HG03571 (cell line): ENCODE measurements at regions not wholly inside any gene's neighbourhood (a gene's known extent, or its start where the extent isn't known, plus 50 kb on each side); places are given as distances from the start of the nearest gene placed in this dataset.

Experiments
- ATAC-seq: cut with Tn5 transposase; IDR thresholded peaks from one replicate; pipeline ENCODE4 v1.9.1; 2021; ENCODE audit not compliant: unreplicated experiment

DNA sequence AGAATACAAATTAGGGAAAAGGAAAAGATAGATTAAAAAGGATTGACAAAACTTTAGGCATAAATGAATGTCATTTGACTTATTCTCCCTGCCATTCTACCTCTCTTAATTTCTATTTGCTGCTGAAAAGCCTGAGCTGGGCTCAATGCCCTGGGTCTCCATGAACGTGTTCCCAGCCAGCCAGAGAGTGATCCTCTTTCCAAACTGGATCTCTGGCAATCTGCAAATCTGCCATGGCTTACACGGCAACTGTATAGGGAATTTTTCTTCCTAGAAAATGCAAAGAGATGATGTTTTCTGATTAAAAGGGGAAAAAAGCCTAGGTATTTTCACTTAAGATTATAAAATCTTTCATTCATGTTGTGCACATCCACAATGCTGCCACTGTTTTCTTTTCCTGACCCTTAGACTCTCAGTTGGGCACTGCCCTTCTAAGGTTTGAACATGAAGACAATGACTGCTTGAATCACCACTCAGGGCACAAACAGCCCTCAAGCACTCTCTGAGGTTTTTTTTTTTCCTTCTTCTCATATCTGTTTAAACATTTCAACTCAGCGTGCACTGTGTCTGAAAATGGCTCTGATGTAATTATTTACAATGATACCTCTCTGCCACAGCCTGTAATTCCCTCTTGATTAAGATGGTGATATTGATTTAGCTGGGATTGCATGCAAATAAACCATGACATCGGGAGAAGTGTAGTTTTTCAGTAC is 60.3 kb downstream of the DACT1 start:
- no peak for ATAC-seq

DNA sequence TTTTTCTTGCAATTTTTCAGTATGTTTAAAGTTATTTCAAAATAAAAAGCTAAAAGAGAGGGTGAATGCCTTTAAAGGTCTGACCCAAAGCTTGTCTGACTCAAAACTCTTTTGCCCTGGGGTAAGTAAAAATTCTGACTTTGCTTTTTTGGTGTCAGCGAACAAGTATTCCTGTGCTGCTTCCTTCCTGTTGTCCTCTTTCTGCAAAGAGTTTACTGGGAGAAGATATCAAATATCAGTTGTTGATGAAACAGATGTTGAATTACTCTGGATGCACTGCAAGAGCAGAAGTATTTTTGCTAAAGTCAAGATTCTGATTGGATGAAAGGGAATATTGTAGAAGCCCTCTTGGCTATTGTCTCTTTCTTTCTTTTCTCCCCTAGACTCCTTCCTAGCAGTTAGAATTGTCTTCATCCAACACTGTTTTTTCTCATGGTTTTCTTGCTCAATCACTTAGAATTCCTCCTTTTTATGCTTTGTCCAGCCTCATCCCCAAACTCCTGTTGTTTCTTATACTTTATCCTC is 62.0 kb downstream of the DACT1 start:
- ATAC-seq, result no peak

DNA sequence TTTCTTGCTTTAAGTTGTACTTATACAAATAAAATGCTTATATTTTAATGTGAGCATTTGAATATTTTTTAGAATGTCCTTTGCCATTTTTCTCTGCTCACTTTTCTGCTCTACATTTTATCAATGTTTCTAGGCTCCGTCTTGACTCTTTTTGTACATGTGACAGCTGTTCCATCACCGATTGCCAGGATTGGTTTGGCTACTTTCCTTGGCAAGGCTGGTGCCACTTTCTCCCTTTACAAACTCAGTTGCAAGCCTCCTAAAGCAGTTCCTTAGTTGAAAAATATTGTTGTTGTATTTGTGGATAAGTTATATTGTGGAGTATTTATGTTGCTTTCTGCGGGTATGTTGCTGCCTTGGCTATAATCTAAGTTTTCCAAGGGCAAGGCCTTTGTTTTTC is 63.4 kb downstream of the DACT1 start:
- no peak for ATAC-seq

DNA sequence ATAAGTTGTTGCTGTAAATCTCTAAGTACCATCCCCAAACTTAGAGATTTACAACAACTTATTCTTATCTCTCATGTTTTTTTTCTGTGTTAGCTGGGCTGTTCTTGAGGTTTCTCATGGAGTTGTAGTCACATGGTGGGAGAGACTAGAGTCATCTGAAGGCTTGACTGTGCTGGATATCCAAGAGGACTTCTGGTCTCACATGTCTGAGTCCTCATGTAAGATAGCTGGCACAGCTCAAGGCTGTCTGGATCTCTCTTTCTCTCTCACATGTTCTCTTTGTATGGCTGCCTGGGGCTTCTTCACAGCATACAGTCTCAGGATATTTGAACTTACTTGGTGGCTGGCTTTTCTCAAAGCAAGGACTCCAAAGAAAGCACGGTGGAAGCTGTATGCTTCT is 63.8 kb downstream of the DACT1 start:
- ATAC-seq, result no peak

DNA sequence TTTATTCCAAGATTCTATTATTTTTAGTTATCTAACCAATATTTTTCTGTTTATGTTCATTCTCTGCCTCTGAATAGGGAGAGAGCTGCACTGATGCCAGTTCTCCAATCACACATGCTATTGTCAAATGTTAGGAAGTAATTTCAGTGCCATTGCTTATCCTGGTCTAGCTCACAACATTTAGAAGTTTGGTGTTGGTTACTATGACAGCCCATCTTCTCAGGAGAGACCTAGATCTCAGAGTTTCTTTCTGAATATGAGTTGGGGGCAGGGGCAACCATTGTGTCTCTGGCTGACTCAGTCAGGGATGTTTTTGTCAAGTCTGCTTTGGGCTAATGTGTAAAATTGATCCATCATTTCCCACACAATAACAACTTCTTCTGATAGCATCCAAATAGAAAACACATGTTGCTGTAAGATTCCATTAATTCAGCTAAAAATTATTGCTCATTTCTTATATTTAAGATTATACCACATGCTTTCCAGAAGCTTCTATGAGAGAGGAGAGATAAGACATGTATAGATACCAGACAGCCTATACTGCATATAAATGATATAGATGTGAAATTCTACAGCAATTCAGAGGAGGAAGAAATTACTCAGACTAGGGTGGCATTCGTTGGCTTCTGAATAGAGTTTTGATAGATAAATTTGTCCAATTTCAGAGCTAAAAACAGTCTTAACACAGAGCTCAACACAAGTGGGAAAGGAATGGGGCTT is 64.8 kb downstream of the DACT1 start:
- ATAC-seq, result no peak

DNA sequence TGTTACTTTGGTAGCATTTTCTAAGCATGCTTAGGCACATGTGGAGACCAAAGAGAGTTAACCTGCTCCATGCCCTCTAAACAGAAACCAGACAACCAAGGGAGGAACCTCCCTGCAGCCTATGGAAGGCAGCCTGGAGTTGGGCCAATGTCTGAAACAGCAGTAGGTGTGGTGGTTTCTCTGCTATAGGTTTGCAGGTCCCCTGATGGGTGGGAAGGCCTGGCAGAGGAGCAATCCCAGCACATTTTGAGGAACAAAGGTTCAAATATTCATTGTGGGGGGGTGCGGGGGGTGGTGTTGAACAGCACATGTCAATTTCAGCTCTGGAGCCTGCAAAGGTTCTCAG is 65.4 kb downstream of the DACT1 start:
- no peak for ATAC-seq

DNA sequence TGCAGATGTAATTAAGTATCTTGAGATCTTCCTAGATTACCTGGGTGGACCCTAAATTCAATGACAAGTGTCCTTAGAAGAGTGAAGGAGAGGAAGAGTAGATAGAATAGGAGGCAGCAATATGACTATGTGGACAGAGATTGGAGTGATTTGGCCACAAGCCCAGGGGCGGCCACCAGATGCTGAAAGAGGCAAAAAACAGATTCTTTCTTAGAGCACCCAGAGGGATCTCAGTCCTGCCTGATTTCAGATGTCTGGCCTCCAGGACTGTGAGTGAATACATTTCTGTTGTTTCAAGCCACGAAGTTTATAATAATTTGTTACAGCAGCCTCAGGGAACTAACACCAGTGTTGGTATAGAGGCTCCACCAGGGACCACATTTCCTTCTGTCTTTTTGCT is 67.3 kb downstream of the DACT1 start:
- no peak for ATAC-seq

DNA sequence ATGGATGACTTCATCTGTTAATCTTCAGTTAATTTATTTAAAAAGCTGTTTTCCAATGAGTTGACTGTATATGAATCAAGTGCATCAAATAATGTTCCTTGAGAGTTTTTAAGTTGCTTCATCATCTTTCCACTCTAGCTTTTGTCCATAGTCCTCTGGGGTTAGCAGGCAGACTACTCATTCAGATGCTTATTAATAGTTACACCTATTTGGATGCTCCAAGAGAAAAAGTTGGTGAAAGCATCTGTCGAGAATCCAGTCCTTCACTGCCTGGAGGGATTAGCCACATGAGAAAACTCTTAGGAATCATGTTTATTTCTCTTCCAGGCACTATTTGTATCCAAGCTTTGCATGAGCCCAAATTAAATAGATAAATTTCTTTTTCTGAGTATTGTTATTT is 70.2 kb downstream of the DACT1 start:
- ATAC-seq, result no peak

DNA sequence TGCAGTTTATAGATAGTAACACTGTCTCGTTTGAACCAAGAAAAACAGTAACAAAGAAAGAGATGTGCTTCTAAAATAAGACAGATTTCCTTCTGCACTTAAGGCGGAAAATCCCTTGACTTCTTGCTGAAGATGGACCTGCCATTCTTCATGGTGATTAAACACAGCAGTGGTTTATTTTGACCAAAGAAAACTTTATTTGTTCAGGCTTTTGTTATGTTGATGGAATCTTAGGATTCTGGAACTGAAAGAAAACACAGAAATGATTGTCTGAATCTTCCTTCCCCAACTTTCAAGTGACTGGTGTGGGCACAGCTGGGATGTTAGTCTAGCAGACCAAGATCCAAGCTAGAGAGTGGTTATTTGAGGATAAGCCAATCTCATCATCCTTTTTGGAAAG is 72.2 kb downstream of the DACT1 start:
- no peak for ATAC-seq

DNA sequence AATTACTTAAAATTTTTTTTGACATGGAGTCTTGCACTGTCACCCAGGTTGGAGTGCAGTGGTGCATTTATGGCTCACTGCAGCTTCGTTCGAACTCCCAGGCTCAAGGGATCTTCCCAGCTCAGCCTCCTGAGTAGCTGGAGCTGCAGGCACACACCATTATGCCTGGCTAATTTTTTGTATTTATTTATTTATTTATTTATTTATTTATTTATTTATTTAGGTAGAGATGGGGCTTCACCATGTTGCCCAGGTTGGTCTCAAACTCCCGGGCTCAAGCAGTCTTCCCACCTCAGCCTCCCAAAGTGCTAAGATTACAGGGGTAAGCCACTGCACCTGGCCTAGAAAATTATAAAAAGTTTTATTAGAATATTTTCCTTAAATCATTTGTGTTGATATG is 73.6 kb downstream of the DACT1 start:
- no peak for ATAC-seq

DNA sequence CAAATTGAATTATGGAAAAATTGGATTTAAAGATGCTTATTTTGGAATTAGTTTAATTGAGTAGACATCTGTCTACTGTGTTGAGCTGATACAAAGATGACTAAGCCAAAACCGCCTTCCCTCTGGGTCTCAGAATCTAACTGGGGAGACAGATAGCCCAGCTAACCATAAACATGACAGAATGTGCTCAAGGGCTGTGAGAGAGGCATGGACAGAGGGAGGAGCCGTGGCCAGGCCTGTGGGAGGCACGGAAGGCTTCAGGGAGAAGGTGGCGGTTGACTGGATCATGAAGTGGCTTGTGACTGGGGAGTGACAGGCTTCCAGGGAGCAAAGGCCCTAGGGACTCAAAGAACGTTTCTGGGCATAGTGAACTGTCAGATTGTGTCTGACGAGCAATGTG is 74.6 kb downstream of the DACT1 start:
- no peak for ATAC-seq

DNA sequence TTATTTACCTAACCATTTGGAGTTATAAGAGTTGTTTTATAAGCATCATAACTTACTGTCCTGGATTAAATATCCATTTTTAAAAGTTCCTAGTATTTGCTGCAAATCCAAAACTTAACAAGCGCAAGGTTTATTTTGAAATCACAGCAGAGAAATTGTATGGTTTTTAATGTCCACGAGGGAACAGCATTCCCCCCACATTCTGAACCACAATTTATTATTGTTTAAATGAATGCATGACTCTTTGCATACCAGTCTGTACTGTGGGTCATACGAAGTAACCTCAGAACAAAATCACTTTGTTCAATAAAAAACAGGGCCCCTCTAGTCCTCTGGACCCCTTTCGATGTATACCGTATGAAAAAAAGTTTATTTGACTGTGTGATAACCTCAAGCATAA is 75.9 kb downstream of the DACT1 start:
- no peak for ATAC-seq

DNA sequence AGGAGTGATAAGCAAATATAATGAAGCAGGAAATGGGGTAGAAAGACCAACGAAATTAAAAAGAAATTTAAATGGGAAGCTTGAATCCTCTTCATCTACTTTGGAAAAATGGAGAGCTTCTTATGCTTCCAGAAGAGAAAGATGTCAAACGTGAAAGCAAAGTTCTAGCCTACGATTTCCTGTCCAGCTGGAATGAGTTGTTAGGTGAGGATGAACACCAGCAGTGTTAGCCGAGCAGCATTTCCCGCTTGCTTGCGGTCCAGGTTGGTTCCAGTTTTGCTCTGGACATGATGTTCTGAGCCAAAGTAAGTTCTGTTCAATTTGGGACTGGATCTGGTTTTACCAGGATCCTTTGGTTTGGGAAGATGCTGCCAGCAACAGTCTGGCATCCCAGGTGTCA is 78.9 kb downstream of the DACT1 start:
- no peak for ATAC-seq

DNA sequence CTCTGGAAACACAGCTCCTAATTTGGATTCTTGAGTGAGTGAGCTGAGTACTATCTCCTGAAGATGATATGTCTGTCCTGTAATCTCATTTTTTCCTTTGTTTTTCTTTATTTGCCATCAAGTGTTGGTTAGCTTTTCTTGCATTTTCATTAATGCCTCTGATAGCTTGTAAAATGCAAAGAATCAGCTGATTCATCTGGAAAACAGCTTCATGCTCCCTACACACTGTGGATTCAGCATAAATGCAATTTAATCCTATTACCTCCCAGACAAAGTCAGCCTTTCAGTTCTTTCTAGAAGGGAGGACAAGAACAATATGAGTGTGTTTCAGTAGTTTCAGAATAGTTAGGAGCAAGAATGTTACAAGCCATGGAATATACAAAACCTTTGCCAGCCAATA is 79.4 kb downstream of the DACT1 start:
- ATAC-seq, result no peak

DNA sequence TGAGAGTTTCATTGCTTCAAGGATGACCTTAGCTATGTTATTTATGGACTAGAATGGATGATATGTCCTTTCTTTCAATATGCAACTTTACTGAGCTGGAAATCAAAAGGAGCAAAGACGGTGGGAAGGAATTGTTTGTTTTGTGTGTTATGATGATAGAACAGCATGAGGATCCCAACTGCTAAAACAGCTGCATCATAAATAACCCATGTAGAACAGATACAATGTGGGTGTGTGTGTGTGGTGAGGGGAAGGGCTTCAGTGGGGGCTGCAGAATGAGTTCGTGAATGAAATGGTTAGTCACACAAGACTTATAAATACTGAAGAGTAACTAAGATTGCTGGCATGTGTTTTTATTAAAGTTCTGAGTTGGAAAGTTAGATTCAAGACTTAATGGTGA is 80.1 kb downstream of the DACT1 start:
- ATAC-seq, result no peak

DNA sequence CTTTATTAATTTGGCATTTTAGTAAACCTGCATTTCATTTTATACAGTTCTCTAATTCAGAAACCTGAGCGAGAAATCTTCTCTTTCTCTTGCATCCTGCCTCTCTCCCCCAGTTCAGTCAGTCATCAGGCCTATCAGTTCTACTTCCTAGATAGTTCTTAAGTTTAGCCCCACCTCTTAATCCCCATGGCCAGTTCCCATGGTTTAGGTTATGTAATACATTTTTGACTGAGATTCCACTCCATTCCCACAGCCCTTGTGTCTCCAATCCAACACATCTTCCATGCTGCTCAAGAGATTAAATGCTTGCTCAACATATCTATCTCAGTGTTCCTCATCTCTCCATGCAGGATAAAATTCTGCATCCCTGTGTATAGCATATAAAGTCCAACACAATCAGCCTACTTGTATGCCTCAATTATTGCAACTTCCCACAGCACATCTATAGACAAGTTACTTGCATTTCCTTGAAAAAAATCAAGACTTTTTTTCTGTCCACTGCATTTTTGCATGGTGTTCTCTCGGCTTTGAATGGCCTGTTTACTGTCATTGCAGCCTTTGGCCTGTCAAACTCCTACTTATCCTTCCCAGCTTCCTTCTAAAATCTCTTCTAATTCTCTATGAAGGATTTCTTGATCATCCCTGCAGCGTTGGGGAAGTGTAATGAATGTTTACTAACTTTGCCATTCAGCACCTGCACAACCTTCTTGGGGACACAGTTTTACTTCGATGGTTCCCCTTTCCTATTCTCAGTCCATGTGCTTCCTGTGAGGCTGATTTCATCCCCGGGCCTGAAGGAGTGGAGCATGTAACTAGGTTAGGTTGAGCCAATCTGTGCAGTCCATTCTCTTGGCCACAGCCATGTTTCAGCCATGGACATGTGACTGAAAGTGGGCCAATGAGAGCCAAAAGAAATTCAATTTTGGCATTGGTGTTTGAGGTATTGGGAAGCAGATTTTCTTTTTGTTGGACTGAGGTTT is 80.8 kb downstream of the DACT1 start:
- no peak for ATAC-seq

DNA sequence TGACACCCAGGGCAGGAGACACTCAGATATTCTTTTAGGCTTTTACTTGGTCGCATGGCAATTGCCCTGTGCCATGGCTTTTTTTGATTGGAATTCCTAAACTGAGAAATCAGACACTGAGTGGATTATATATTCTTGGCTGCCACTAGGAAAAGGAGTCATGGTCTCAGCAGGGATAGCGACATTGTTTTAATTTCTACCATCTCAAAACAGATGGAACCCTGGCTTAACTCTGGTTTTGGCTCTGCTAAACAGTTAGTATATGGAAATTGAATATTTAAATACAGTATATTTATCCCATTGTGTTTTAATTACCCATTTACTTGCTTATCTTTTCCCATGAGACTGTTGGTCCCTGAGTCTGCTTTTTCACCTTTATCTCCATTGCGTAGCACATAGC is 84.0 kb downstream of the DACT1 start:
- no peak for ATAC-seq

DNA sequence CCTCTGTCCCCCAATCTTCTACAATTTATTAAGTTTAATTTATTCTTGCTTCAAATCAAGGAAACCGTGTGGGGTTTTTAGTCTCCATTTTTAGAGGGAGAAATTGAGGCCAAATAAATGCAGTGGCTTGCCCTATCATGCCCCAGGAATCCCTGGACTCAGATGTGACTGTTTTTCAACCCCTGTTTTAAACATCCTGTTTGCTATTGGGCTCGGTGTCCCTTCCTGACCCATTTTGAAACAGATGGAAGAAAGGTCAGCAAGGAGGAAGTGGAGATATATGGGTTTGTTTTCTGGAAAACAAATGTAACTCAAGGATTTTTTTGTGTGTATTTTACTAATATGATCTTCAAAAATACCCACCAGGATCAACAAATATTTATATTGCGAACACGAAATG is 84.7 kb downstream of the DACT1 start:
- ATAC-seq, result no peak

DNA sequence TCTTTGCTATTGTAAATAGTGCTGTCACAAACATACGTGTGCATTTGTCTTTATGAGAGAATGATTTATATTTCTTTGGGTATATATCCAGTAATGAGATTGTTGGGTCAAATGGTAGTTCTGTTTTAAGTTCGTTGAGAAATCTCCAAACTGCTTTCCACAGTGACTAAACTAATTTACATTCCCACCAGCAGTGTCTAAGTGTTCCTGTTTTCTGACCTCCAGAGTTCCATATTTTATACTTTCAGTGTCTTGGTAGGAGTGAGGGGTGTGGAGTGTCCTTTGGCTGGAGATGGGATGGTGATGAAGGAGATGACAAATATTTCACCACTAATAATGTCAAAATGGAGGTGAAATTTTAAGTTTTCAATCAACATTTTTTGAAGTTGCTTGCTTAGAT is 86.4 kb downstream of the DACT1 start:
- no peak for ATAC-seq

DNA sequence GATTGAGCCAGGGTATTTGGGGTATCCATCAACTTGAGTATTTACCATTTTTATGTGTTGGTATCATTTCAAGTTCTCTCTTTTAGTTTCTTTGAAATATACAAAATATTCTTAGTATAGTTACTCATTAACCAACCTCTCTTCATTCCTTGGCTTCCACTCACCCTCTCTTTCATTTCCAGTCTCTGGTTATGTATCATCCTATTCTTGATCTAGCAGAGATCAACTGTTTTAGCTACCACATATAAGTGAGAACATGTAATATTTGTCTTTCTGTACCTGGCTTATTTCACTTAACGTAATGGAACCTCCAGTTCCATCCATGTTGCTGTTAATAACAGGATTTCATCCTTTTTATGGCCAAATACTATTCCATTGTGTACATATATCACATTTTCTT is 86.9 kb downstream of the DACT1 start:
- ATAC-seq, result no peak

DNA sequence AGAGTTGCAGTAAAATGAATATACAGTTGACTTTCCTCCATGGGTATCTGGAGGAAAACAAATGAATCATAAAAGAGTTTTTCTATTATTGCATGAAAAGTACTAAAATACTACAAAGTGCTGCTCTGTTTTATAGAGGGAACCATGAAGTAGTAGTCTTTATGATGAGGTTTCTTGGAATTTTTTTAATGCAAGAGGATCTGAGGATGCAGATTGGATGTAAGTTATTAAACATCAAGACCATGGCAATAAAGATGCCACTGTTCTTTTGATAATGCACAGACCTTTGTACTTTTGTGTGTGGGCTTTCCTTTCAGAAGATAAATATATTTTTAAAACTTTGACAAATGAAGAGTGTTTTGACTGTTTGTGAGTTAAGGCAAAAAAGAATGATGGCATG is 87.5 kb downstream of the DACT1 start:
- no peak for ATAC-seq

DNA sequence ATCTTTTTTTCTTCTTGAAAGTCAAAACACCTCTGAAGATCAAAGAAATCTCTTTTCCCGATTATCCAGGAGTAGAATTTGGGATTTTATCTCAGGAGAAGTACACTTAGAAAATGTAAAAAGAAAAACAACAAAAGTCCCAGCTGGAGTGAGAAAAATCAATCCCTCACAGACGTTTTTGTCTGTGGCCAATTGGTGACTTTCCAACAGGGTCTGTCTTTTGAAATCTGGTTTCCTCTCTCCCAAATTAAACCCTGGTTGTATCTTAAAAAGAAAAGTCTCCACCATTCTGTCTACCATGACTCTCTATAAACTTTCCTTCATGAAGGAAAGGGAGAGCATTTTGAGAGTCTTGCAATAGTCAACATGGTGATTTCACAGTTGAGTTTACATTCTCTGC is 88.1 kb downstream of the DACT1 start:
- no peak for ATAC-seq
